CD14-positive monocyte (primary cell): ENCODE measurements at regions not wholly inside any gene's neighbourhood (a gene's known extent, or its start where the extent isn't known, plus 50 kb on each side); places are given as distances from the start of the nearest gene placed in this dataset.

ENCODE experiments used
- DNase-seq, 3 donors: peaks; one replicate each; pipeline ENCODE4 v3.0.0-alpha.2; 2011 to 2022
- H2AFZ ChIP-seq: 2 replicates; pipeline ENCODE4 v1.6.0; 2012; ENCODE audit warnings: mild to moderate bottlenecking, low read depth, low read length, inconsistent platforms; ENCODE audit not compliant: insufficient read depth, poor library complexity, severe bottlenecking
- H3K27ac ChIP-seq, 2 donors: 1 replicate in 1 of 2; 2 replicates in 1 of 2; pipeline ENCODE4 v1.5.1; 2012 to 2013; ENCODE audit warnings: low read length in 2 of 2, control low read depth in 1 of 2, inconsistent platforms in 1 of 2, low read depth in 1 of 2, mild to moderate bottlenecking in 1 of 2
- H3K27me3 ChIP-seq, 2 donors: one replicate each; pipeline versions ENCODE4 v1.6.0 to v1.6.1; 2011 to 2013; ENCODE audit warnings: low read length in 2 of 2; ENCODE audit not compliant: control insufficient read depth in 2 of 2, insufficient read depth in 2 of 2
- H3K36me3 ChIP-seq, 2 donors: replicated peaks in 1 of 2; 1 replicate in 1 of 2; 2 replicates in 1 of 2; pipeline versions ENCODE4 v1.5.1 to v1.6.1; 2012 to 2013; ENCODE audit warnings: low read length in 2 of 2, control low read depth in 1 of 2, inconsistent platforms in 1 of 2, mild to moderate bottlenecking in 1 of 2; ENCODE audit not compliant: insufficient read depth in 2 of 2, control insufficient read depth in 1 of 2
- H3K4me1 ChIP-seq, 2 donors: 1 replicate in 1 of 2; 2 replicates in 1 of 2; pipeline versions ENCODE4 v1.5.1 to v1.6.1; 2012 to 2013; ENCODE audit warnings: low read length in 2 of 2, control low read depth in 1 of 2, inconsistent platforms in 1 of 2, mild to moderate bottlenecking in 1 of 2, moderate library complexity in 1 of 2; ENCODE audit not compliant: insufficient read depth in 2 of 2, control insufficient read depth in 1 of 2
- H3K4me2 ChIP-seq: replicated peaks from 2 replicates; pipeline ENCODE3; 2012; ENCODE audit warnings: low read length, moderate library complexity, mild to moderate bottlenecking; ENCODE audit not compliant: poor library complexity, severe bottlenecking; ENCODE audit errors: extremely low read depth
- H3K4me3 ChIP-seq, 3 experiments: fragments of 200-600 bp in 1 of 3; sonication (generic) in 1 of 3; replicated peaks in 1 of 3; 1 replicate in 2 of 3; 2 replicates in 1 of 3; pipeline ENCODE4 v1.5.1; 2011 to 2013; ENCODE audit warnings: low read length in 3 of 3, mild to moderate bottlenecking in 3 of 3, control low read depth in 2 of 3, low read depth in 2 of 3, inconsistent platforms in 1 of 3, moderate library complexity in 1 of 3
- H3K79me2 ChIP-seq: 2 replicates; pipeline ENCODE4 v1.6.0; 2012; ENCODE audit warnings: mild to moderate bottlenecking, control low read depth, inconsistent platforms, low read length, moderate library complexity; ENCODE audit not compliant: insufficient read depth
- H3K9ac ChIP-seq: 2 replicates; pipeline ENCODE4 v1.6.0; 2017; ENCODE audit warnings: low read length, mild to moderate bottlenecking; ENCODE audit not compliant: insufficient read depth, poor library complexity, severe bottlenecking
- H3K9me3 ChIP-seq, 2 donors: replicated peaks in 1 of 2; 1 replicate in 1 of 2; 2 replicates in 1 of 2; pipeline versions ENCODE4 v1.5.1 to v1.6.1; 2012 to 2013; ENCODE audit warnings: low read length in 2 of 2, control low read depth in 1 of 2; ENCODE audit not compliant: control insufficient read depth in 1 of 2, insufficient read depth in 1 of 2
- H4K20me1 ChIP-seq: 2 replicates; pipeline ENCODE4 v1.6.0; 2012; ENCODE audit warnings: mild to moderate bottlenecking, low read length, control low read depth, moderate library complexity; ENCODE audit not compliant: insufficient read depth
- H3K27ac Mint-ChIP-seq, 7 donors: one replicate each; pipeline ENCODE4 v1.8.0; 2020; ENCODE audit warnings: mild to moderate bottlenecking in 7 of 7, mixed read lengths in 7 of 7, moderate library complexity in 6 of 7, inconsistent platforms in 2 of 7
- H3K27me3 Mint-ChIP-seq, 3 donors: one replicate each; pipeline ENCODE4 v1.8.0; 2021 to 2022; ENCODE audit warnings: low read depth in 3 of 3, mild to moderate bottlenecking in 3 of 3, mixed read lengths in 3 of 3, moderate library complexity in 3 of 3, inconsistent platforms in 1 of 3
- H3K36me3 Mint-ChIP-seq, 2 donors: one replicate each; pipeline ENCODE4 v1.8.0; 2020; ENCODE audit warnings: mixed read lengths in 2 of 2, inconsistent platforms in 1 of 2, mild to moderate bottlenecking in 1 of 2
- H3K4me1 Mint-ChIP-seq: one replicate; pipeline ENCODE4 v1.8.0; 2020; ENCODE audit warnings: mild to moderate bottlenecking, mixed read lengths
- H3K4me3 Mint-ChIP-seq, 2 donors: one replicate each; pipeline ENCODE4 v1.8.0; 2020; ENCODE audit warnings: mild to moderate bottlenecking in 2 of 2, mixed read lengths in 2 of 2, moderate library complexity in 1 of 2
- H3K9me3 Mint-ChIP-seq, 7 donors: one replicate each; pipeline ENCODE4 v1.8.0; 2020 to 2022; ENCODE audit warnings: mixed read lengths in 7 of 7, mild to moderate bottlenecking in 6 of 7, moderate library complexity in 6 of 7, inconsistent platforms in 2 of 7
- WGBS: methylation state at CpG from one replicate; pipeline ENCODE4 v1.1.5; 2013; ENCODE audit warnings: missing lambda C conversion rate; ENCODE audit not compliant: insufficient coverage; 5-methylcytosine and 5-hydroxymethylcytosine counted together
- intact Hi-C, 2 donors: fragments of 100-400 bp; cut with micrococcal nuclease; formaldehyde crosslinking; loops; one replicate each; pipeline versions ENCODE4 v1.15.0 to v1.15.1; 2023
- TF ChIP-seq, protein P1 (sequence below): fragments of 200-600 bp; IDR thresholded peaks from one replicate; pipeline ENCODE4 v1.8.0; 2022; ENCODE audit warnings: antibody characterized with exemption, mild to moderate bottlenecking

GRCh38 chr15:70362350-70362749 lies 264.6 kb upstream of the TLE3 start:
- H3K27ac ChIP-seq = no peak overlapping the region
- no peak overlapping the region for H3K4me3 ChIP-seq
- H3K4me2 ChIP-seq = no peak overlapping the region
- peaks cover 0 to 5% (median 1%) of the 10 kb centered on the region in 7 donors for H3K9me3 Mint-ChIP-seq
- intact Hi-C loops = no loop called here
- H3K27ac Mint-ChIP-seq = no peak overlapping the region
- no peak overlapping the region for H3K9ac ChIP-seq
- no peak overlapping the region for H3K4me3 Mint-ChIP-seq
- H3K36me3 Mint-ChIP-seq = no peaks in the 10 kb centered on the region
- H2AFZ ChIP-seq = no peak overlapping the region
- H3K27me3 Mint-ChIP-seq = peaks cover 7 to 16% (median 11%) of the 10 kb centered on the region in 3 donors
- no peaks in the 10 kb centered on the region for H3K9me3 ChIP-seq
- no peaks in the 10 kb centered on the region for H4K20me1 ChIP-seq
- H3K79me2 ChIP-seq = no peaks in the 10 kb centered on the region
- no peak for DNase-seq
- no peaks in the 10 kb centered on the region for H3K36me3 ChIP-seq
- no peaks in the 10 kb centered on the region for H3K4me1 ChIP-seq
- 70% methylated on average over 3 of the region's 3 CpGs for WGBS
- TF ChIP-seq, protein P1, sequence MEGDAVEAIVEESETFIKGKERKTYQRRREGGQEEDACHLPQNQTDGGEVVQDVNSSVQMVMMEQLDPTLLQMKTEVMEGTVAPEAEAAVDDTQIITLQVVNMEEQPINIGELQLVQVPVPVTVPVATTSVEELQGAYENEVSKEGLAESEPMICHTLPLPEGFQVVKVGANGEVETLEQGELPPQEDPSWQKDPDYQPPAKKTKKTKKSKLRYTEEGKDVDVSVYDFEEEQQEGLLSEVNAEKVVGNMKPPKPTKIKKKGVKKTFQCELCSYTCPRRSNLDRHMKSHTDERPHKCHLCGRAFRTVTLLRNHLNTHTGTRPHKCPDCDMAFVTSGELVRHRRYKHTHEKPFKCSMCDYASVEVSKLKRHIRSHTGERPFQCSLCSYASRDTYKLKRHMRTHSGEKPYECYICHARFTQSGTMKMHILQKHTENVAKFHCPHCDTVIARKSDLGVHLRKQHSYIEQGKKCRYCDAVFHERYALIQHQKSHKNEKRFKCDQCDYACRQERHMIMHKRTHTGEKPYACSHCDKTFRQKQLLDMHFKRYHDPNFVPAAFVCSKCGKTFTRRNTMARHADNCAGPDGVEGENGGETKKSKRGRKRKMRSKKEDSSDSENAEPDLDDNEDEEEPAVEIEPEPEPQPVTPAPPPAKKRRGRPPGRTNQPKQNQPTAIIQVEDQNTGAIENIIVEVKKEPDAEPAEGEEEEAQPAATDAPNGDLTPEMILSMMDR = no peak
- H3K27me3 ChIP-seq = no peaks in the 10 kb centered on the region
- no peaks in the 10 kb centered on the region for H3K4me1 Mint-ChIP-seq

- H3K27me3 ChIP-seq = no peaks in the 10 kb centered on the region
- TF ChIP-seq, protein P1 = no peak
- Mint-ChIP-seq H3K36me3 (no peaks in the 10 kb centered on the region), H3K4me1 (no peaks in the 10 kb centered on the region), H3K27ac (no peak overlapping the region), H3K4me3 (no peak overlapping the region), H3K27me3 (peaks cover 7 to 18% (median 11%) of the 10 kb centered on the region in 3 donors), H3K9me3 (peaks cover 0 to 5% (median 1%) of the 10 kb centered on the region in 7 donors)
- no peaks in the 10 kb centered on the region for H4K20me1 ChIP-seq
- no peak overlapping the region for H3K4me2 ChIP-seq
- 96% methylated on average over 5 of the region's 11 CpGs for WGBS
- no peaks in the 10 kb centered on the region for H3K4me1 ChIP-seq
- no peak overlapping the region for H3K27ac ChIP-seq
- H3K79me2 ChIP-seq = no peaks in the 10 kb centered on the region
- no peaks in the 10 kb centered on the region for H3K36me3 ChIP-seq
- no peaks in the 10 kb centered on the region for H3K9me3 ChIP-seq
- H3K4me3 ChIP-seq = no peak overlapping the region
- no peak overlapping the region for H3K9ac ChIP-seq
- H2AFZ ChIP-seq = no peak overlapping the region
- intact Hi-C loops = no loop called here
- DNase-seq = no peak
These were observed 264.2 kb upstream of the TLE3 start for GRCh38 chr15:70361891-70362290.
